Natural killer cell (primary cell): ENCODE measurements at regions not wholly inside any gene's neighbourhood (a gene's known extent, or its start where the extent isn't known, plus 50 kb on each side); places are given as distances from the start of the nearest gene placed in this dataset.

Experiments used
- ATAC-seq, 3 donors: fragments of 150-1000 bp in 2 of 3; fragments of 200-7000 bp in 1 of 3; cut with Tn5 transposase; 1 replicate in 1 of 3; 2 replicates in 2 of 3; pipeline ENCODE4 v1.10.0; 2021; ENCODE audit warnings: mild to moderate bottlenecking in 2 of 3, moderate library complexity in 2 of 3
- DNase-seq, 2 donors: peaks; one replicate each; pipeline versions ENCODE4 v3.0.0 to v3.0.0-alpha.2; 2013 to 2021; ENCODE audit warnings: mixed read lengths in 1 of 2
- H3K27ac ChIP-seq: one replicate; pipeline ENCODE4 v1.5.1; 2013; ENCODE audit warnings: mild to moderate bottlenecking, low read length
- H3K27me3 ChIP-seq: one replicate; pipeline ENCODE4 v1.6.1; 2013; ENCODE audit warnings: low read length; ENCODE audit not compliant: control insufficient read depth, insufficient read depth
- H3K36me3 ChIP-seq: one replicate; pipeline ENCODE4 v1.6.1; 2013; ENCODE audit warnings: low read length; ENCODE audit not compliant: control insufficient read depth, insufficient read depth
- H3K4me1 ChIP-seq: one replicate; pipeline ENCODE4 v1.6.1; 2013; ENCODE audit warnings: low read length; ENCODE audit not compliant: control insufficient read depth, insufficient read depth
- H3K4me3 ChIP-seq: one replicate; pipeline ENCODE4 v1.5.1; 2013; ENCODE audit warnings: low read length
- H3K9me3 ChIP-seq: one replicate; pipeline ENCODE4 v1.6.1; 2013; ENCODE audit warnings: low read length; ENCODE audit not compliant: control insufficient read depth, insufficient read depth
- H3K27ac Mint-ChIP-seq, 2 donors: one replicate each; pipeline ENCODE4 v1.8.0; 2022; ENCODE audit warnings: mild to moderate bottlenecking in 2 of 2, mixed read lengths in 2 of 2, moderate library complexity in 1 of 2
- H3K27me3 Mint-ChIP-seq, 2 donors: one replicate each; pipeline ENCODE4 v1.8.0; 2022; ENCODE audit warnings: low read depth in 2 of 2, mixed read lengths in 2 of 2
- H3K36me3 Mint-ChIP-seq: one replicate; pipeline ENCODE4 v1.8.0; 2022; ENCODE audit warnings: mixed read lengths
- H3K4me1 Mint-ChIP-seq, 2 donors: one replicate each; pipeline ENCODE4 v1.8.0; 2022; ENCODE audit warnings: mixed read lengths in 2 of 2
- H3K4me3 Mint-ChIP-seq: one replicate; pipeline ENCODE4 v1.8.0; 2022; ENCODE audit warnings: mild to moderate bottlenecking, moderate library complexity, mixed read lengths
- H3K9me3 Mint-ChIP-seq, 2 donors: one replicate each; pipeline ENCODE4 v1.8.0; 2022; ENCODE audit warnings: mixed read lengths in 2 of 2
- CTCF ChIP-seq: fragments of 200-600 bp; IDR thresholded peaks from one replicate; pipeline ENCODE4 v1.8.0; 2022; ENCODE audit warnings: antibody characterized with exemption
- WGBS: methylation state at CpG from one replicate; pipeline ENCODE4 v1.1.7; 2013; ENCODE audit warnings: missing lambda C conversion rate; ENCODE audit not compliant: insufficient coverage; 5-methylcytosine and 5-hydroxymethylcytosine counted together
- intact Hi-C: fragments of 100-400 bp; cut with micrococcal nuclease; formaldehyde crosslinking; loops from one replicate; pipeline ENCODE4 v1.14.2; 2022

DNA sequence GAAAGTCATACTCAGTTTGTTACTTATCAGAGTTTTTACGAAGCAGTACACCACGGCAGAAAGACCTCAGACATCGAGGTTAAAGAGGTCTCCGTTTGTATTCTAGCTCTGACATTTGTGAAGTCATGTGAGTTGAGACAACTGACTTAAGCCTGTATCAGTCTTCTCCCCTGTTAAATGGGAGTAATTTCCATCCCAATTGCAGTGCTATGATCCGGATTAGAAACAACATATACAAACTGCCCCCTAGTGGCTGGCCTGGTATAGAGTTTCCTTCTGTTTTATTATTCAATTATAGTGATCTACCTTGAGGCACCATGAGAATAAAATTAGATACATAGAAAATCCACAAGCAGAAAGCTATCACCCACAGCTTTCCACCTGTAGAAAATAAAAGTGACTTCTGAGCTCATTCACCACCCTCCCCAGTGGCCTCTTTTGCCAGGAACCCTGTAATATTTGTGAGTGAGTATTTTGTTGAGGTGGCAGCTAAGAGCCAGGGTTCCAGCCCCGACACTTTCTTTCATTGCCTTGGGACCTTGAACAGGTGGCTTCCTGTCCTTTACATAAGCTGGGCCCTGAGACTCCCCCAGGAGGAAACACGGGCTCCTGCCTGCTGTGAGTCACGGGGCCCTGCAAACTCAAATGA lies 607.2 kb upstream of the MGMT start:
- ATAC-seq (no peak), DNase-seq (peak in 1 of 2 donors; percentile 24)
- Histone ChIP-seq H3K27ac (no peak overlapping the region), H3K9me3 (no peaks in the 10 kb centered on the region), H3K4me1 (no peaks in the 10 kb centered on the region), H3K36me3 (no peaks in the 10 kb centered on the region), H3K4me3 (no peak overlapping the region), H3K27me3 (no peaks in the 10 kb centered on the region)
- no peaks in the 10 kb centered on the region for H3K36me3 Mint-ChIP-seq
- H3K27ac Mint-ChIP-seq: no peak overlapping the region
- 77% methylated on average over 7 of the region's 8 CpGs for WGBS
- no peaks in the 10 kb centered on the region for H3K9me3 Mint-ChIP-seq
- H3K4me3 Mint-ChIP-seq: no peak overlapping the region
- TF ChIP-seq CTCF: peak; percentile 46
- intact Hi-C loops: no loop called here
- no peaks in the 10 kb centered on the region for H3K4me1 Mint-ChIP-seq
- H3K27me3 Mint-ChIP-seq: peaks cover 3 to 12% of the 10 kb centered on the region in 2 donors

GRCh38 chr10:128860574-128860973 lies 606.5 kb upstream of the MGMT start:
- intact Hi-C loops: no loop called here
- Mint-ChIP-seq H3K27me3 (peaks cover 3 to 12% of the 10 kb centered on the region in 2 donors), H3K9me3 (no peaks in the 10 kb centered on the region), H3K4me3 (no peak overlapping the region), H3K27ac (no peak overlapping the region), H3K4me1 (no peaks in the 10 kb centered on the region), H3K36me3 (no peaks in the 10 kb centered on the region)
- H3K4me3 ChIP-seq: no peak overlapping the region
- 73% methylated on average over 9 of the region's 9 CpGs for WGBS
- ATAC-seq (no peak), DNase-seq (no peak)
- no peaks in the 10 kb centered on the region for H3K27me3 ChIP-seq
- H3K4me1 ChIP-seq: no peaks in the 10 kb centered on the region
- TF ChIP-seq CTCF: no peak
- H3K27ac ChIP-seq: no peak overlapping the region
- no peaks in the 10 kb centered on the region for H3K36me3 ChIP-seq
- H3K9me3 ChIP-seq: no peaks in the 10 kb centered on the region

DNA sequence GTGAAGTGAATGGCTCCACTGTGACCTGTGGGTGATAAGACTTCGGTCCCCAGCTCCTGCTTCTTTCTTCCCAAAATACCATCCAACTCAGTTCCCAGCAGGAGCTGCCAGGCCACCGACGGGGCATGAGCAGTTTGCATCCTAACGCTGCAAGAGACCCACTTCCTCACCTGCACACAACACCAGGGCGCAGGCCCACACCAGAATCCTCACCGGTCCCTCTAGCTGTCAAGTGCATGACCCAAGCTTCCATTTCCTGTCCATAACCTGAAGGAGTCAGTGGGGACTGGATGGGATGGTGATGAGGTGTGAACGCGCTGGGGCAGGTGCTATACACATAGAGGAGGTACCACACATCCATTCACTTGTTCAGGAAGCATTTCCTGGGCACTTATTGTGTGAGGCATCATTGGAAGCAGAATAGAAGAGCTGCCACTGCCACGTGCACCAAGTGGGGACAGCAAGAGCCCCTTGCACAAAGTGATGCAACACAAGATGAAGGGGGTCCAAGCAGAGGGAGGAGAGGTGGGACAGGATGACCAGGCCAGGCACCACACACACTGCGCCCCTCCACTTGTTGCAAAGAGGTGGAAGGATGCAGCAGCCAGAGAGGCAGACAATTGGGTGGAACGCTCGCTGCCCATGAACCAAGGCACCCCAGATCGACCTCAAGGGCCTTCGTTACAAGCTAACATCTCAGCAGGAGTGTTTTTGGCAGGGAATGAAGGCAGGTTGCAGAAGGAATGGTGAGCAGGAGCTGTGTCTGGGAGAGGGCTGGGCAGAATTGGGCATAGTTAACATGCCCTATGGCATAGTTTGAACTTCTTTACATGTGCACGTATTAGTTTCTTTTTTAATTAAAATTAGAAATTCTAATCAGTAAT lies 605.8 kb upstream of the MGMT start:
- Mint-ChIP-seq H3K27me3 (peaks cover 3 to 12% of the 10 kb centered on the region in 2 donors), H3K27ac (no peak overlapping the region), H3K9me3 (no peaks in the 10 kb centered on the region), H3K36me3 (no peaks in the 10 kb centered on the region), H3K4me1 (no peaks in the 10 kb centered on the region), H3K4me3 (no peak overlapping the region)
- Histone ChIP-seq H3K36me3 (no peaks in the 10 kb centered on the region), H3K9me3 (no peaks in the 10 kb centered on the region), H3K4me1 (no peaks in the 10 kb centered on the region), H3K27me3 (no peaks in the 10 kb centered on the region), H3K4me3 (no peak overlapping the region), H3K27ac (no peak overlapping the region)
- ATAC-seq: no peak
- WGBS: 89% methylated on average over 12 of the region's 15 CpGs
- no peak for DNase-seq
- TF ChIP-seq CTCF: no peak
- intact Hi-C loops: no loop called here
